Retinal pigment epithelial cell (primary cell): ENCODE measurements at regions not wholly inside any gene's neighbourhood (a gene's known extent, or its start where the extent isn't known, plus 50 kb on each side); places are given as distances from the start of the nearest gene placed in this dataset.

ENCODE experiments used
- DNase-seq: peaks from one replicate; pipeline ENCODE4 v3.0.0-alpha.2; 2010; ENCODE audit warnings: low read depth
- H3K4me3 ChIP-seq: 2 replicates; pipeline ENCODE4 v1.5.1; 2011; ENCODE audit warnings: mild to moderate bottlenecking, low read length, control low read depth, moderate library complexity
- TF ChIP-seq, protein P1 (sequence below): conservative IDR thresholded peaks from 2 replicates; pipeline ENCODE4 v1.5.1; 2011; ENCODE audit warnings: low read depth, low read length, control low read depth, inconsistent platforms

DNA sequence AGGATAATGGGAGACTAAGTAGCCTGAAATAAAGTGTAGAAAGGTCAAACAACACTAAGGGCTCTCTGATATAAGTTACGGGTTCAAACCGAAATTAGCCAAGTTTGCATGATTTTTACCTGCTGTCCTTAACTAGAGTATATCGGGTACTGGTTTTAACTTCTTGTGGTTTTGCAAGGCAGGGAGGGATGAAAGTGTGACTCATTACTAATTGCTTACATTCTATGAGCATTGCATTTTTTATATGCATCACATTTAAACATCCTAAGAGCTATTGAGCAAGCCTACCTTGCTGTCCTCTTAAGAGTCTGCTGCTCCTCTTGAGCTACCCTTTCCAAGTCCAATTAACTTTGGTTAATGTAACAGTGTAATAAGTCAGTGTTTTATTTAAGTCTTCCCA is 415.4 kb downstream of the SLITRK5 start:
- no peak for DNase-seq
- TF ChIP-seq, protein P1, sequence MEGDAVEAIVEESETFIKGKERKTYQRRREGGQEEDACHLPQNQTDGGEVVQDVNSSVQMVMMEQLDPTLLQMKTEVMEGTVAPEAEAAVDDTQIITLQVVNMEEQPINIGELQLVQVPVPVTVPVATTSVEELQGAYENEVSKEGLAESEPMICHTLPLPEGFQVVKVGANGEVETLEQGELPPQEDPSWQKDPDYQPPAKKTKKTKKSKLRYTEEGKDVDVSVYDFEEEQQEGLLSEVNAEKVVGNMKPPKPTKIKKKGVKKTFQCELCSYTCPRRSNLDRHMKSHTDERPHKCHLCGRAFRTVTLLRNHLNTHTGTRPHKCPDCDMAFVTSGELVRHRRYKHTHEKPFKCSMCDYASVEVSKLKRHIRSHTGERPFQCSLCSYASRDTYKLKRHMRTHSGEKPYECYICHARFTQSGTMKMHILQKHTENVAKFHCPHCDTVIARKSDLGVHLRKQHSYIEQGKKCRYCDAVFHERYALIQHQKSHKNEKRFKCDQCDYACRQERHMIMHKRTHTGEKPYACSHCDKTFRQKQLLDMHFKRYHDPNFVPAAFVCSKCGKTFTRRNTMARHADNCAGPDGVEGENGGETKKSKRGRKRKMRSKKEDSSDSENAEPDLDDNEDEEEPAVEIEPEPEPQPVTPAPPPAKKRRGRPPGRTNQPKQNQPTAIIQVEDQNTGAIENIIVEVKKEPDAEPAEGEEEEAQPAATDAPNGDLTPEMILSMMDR = no peak
- no peak overlapping the region for H3K4me3 ChIP-seq

DNA sequence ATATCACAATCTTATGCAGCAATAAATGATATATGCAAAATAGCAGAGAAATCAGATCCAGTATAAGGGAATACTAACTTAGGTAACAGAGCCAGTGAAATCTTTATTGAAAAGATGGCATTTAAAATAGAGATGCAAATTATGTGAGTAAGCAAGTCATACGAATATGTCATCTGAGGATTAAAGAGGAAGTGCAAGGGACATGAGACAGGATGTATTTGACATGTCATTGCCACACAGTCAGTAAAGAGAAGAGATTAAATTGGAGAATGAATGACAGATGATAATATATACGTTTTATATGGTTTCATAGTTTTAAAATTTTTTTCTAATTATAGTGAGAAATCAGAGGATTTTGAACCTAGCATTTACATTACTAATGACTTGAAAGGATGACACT is 426.4 kb downstream of the SLITRK5 start:
- H3K4me3 ChIP-seq = no peak overlapping the region
- TF ChIP-seq, protein P1 = no peak
- no peak for DNase-seq

DNA sequence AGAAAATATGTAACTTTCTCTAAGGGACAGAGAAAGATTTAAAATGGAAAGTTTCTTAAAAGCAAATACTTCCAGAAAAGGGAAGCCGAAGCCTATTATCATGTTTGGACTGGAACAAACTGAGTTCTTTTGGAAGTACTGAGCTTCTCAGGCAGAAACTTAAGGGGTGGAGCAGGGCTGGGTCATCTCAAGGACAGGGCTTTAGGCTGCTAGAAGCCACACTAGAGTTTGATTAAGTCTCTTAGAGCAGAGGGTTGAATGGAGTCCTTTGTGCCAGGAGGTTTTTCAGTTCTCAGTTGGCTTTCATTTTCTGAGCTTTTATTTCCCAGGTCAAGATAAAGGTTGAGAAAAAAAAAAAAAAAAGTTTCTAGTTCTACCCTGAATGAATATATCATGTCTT is 432.7 kb downstream of the SLITRK5 start:
- no peak for DNase-seq
- TF ChIP-seq, protein P1 = no peak
- H3K4me3 ChIP-seq = no peak overlapping the region

DNA sequence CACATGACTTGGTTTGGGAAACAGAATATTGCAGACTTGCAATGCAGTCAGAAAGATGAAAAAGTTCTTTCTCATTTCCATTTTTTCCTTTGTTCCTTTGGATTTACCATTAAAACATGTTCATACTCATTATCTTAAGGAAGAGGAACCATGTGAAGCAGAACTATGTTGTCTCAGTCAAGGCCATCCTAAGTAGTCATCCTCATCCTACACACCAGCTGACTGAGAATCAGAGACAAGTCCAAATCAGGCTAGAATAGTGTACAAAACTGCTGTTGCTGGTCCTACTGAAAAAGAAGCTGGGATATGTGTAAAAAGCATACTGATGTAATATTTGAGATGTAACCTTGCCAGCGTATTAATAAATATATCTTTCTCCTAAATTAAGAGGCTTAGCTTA is 433.4 kb downstream of the SLITRK5 start:
- no peak for DNase-seq
- no peak overlapping the region for H3K4me3 ChIP-seq
- TF ChIP-seq, protein P1 = no peak

DNA sequence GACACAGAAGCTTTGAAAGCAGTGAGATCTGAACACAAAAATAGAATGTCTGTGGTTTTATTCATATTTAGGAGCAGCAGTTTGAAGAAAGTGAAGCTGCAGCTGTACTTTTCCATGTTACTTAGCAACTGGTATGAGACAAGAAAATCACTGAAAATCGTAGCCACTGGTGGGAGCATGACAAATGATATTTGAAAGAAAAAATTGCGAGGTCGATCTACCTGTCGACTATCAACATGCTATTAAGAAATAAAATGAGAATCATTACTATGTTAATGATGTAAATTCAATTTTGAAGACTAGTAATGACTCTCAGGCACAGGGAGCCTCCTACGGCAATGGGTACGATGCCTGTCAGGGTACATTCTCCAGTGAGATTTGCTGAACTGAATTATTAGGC is 436.4 kb downstream of the SLITRK5 start:
- no peak overlapping the region for H3K4me3 ChIP-seq
- DNase-seq = no peak
- TF ChIP-seq, protein P1 = no peak

DNA sequence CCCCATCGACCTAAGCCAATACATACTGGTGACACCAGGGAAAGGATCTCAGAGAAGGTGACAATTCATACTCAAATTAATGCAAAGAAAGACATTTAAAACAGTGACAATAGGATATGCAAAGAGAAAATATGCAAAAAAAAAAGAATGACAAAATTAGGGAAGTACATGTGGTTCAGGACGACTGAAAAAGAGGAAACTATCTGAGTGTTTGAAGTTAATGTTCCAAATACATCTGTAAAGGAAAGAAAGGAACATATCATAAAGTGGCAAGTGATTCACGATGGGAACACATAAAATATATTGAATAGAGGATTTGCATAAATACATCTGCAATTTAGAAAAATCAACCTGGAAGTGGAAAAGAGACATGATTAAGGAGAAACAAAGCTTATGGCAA is 441.4 kb downstream of the SLITRK5 start:
- H3K4me3 ChIP-seq = no peak overlapping the region
- DNase-seq = no peak
- TF ChIP-seq, protein P1 = no peak

DNA sequence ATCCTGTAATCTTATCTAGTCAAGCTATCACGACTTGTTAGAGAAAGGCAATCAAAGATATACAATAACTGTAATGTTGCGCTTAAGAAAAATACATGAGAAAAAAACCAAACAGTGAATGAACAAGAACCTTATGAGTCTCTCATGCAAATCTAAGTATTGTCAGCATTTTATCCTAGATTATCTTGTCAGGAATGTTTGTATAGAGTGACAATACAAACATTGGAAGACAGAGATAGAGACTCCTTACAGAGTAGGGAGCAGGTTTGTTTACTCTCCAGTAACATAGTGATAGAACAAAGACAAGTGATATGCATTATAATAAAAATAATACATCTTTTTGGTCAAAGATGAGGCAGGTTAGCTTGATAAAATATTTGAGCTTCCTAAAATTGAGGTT is 444.8 kb downstream of the SLITRK5 start:
- DNase-seq = no peak
- H3K4me3 ChIP-seq = no peak overlapping the region
- TF ChIP-seq, protein P1 = no peak
